NCI-H774 (cell line): ENCODE measurements at regions not wholly inside any gene's neighbourhood (a gene's known extent, or its start where the extent isn't known, plus 50 kb on each side); places are given as distances from the start of the nearest gene placed in this dataset.
"Not testable (repeated sequence)": the region's sequence is repeated elsewhere in the genome, so short reads cannot be mapped to it uniquely, and the experiment has no call there.

Experiments used
- DNase-seq: peaks from one replicate; lab custom pipeline; 2025; lab: John Stamatoyannopoulos, UW

DNA sequence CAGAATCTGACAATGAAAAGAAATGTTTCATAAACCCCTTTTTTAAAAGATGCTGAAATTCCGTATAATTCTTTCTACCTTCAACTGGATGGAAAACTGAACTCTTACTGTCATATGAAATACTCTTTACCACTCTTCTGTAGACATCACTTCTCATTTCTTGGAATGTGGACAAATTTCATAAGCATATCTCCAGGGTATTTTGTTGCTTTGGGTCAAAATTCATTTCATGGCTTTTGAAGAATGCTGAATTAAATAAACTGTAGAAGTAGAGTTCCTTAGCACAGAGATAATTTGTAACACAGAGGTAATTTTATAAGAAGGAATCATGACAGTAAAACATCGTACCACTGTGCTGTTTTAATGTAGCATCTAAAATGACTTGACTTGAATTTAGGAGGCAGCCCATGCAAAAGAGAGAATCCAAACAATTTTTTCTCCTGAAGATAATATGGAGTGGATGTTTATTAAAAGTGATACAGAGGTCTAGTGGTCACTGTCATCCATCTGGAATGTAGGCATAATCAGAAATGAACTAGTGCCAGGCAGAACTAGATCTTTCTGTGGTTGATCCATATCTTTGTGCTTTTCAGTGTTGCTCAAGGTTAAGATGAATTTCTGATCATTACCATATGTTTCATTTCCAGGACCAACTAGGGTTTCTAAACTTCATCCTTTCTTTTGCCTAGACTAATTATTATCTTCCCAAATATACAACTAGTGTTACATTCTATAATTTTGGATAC is 492.0 kb downstream of the KIF20B start:
- DNase-seq = no peak

DNA sequence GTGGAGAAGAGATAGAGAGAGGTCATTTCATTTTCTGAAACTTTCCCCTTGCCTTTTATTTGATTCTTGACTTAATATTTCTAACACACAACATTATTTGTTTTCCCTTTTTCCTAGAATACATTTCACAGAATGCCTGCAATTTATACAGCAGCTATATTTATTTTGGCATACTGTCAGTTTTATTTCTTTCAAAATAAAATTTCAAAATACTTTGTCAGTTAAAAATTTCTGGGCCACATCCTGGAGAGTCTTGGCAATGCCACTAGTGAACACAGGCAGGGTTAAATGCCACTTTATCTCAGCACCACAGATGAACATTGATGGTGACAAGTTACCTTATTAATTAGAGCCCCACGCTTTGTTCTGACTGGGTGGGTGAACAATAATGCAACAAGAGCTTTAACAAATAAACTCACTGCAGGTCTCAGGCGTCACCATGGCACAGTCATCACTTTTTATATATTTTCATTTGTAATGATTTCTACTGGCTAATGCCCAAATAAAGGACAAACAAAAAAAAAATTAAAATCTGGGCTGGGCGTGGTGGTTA is 494.0 kb downstream of the KIF20B start:
- no peak for DNase-seq

DNA sequence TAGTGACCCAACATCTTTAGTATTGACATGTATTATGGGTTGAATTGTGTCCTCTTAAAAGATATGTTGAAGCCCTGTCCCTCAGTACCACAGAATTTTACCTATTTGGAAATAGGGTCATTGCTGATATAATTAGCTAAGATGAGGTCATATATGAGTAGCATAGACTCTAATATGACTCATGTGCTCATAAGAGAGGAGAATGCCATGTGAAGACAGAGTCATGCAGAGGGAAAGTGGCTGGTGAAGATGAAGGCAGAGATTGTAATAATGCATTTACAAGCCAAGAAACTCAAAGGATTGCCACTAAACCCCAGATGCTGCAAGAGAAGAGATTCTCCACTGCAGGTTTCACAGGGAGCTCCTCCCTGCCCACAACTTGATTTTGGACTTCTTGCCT is 496.4 kb downstream of the KIF20B start:
- DNase-seq = no peak

DNA sequence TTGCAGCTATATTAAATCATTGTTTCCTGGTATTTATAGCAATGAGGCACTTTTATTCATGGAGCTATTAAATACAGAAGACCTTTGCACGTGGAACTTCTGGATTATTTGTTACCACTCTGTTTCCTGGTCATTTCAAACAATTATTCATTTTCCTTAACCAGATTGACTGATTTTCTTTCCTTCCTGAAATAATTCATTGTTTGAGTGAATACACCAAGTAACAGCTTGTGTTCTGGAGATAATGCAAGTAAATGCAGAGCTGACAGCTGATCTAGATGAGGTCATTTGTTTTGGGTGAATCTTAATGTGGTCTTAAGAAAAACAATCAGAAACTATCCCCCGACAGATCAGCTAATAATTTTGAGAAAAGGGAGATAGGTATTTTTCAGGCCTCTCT is 497.7 kb downstream of the KIF20B start:
- DNase-seq = no peak

DNA sequence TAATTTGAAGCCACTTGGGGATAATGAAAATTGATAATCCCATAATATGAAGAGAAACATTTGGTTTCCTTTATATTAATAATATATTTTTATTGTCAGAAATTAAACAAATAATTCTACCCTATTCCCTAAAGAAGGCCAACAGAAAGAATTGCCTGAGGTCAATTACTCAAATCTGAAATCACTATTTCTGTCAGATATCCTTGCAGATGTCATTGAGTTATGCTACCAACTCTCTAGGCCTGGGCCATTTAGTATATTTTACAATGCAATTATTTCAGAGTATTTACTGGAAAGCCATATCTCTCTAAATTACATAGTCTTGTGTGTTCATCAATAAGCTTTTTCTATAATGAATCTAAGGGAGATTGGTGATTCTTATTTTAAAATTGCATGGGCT is 498.1 kb downstream of the KIF20B start:
- DNase-seq = no peak

DNA sequence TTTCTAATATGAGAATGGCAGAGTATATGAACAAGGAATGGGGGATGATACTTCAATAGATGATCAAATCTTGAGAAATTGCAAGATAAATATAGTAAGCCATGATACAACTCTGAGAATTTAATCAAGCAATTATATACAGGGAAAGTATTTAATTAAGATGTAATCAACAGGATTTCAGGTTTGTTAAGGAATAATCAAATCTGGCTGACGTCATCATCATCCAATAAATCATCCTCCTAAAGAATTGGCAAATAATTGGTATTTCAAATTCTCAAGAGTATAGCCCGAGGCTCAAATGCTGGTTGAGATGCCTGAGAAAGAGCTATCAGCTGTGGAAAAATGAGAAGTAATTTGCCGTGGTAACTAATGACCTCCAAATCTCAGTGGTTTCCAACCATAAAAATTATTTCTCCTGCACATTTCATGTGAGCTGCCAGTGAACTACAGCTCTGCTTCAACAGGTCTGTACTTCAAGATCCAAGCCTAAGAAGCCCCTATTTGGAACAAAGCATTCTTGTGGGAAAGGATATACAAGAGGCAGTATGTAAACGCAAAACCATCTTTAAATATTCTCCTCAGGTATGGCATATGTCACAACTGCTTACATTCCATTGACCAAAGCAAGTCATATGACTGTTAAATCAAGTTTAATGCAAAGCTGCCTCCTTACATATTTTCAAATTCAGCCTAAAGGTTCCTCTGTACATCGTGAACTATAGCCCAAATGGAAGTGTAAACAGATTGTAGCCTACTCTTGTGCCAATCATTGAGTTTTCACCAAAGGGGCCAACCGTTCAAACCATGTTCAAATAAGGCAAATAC is 503.0 kb downstream of the KIF20B start:
- no peak for DNase-seq

DNA sequence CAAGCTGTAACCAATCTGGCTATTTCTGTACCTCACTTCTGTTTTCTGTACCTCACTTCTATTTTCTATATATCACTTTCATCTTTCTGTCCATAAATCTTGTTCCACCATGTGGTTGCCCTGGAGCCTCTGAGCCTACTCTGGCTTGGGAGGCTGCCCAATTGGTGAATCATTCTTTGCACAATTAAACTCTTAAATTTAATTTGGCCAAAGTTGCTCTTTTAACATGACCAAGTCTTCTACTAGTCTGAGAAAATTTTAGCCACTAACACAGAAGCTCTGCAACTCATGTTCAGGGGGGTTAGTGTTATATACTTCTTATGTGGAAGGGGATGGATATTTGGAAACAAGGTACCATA is 503.5 kb downstream of the KIF20B start:
- DNase-seq = no peak

DNA sequence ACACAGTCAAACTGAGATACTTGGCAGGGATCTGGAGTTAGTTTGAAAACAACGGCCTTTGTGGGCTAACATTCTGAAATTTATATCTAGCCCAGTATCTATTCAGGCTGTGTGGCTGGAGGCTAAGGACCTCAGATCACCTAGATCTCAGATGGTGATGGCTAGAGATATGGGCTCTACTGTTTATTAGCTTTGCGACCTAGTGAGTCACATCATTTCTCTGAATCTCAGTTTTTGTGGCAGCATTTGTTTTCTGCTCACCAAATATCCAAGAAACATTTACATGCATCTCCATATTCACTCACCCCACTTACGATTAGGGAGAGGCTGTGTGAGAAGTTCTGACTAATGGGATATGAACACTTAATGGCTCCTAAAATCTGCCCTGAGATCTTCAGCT is 503.9 kb downstream of the KIF20B start:
- no peak for DNase-seq

DNA sequence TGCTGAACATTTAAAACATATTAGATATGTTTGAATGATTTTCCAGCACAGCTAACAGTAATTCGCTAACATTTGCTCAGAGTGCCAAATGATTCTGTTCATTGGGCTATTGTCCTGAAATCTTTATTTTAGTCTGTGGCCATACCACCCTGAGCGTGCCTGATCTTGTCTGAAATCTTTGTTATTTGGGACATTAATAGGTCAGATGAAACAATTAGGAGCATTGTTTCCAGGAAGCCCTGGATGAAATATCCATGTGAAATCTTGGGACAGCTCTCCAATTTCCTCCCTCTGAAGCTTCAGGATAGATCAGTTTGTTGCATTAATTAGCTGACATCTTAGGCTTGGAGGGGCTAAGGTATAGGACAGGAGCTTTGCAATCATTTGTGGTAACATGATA is 512.0 kb downstream of the KIF20B start:
- no peak for DNase-seq

DNA sequence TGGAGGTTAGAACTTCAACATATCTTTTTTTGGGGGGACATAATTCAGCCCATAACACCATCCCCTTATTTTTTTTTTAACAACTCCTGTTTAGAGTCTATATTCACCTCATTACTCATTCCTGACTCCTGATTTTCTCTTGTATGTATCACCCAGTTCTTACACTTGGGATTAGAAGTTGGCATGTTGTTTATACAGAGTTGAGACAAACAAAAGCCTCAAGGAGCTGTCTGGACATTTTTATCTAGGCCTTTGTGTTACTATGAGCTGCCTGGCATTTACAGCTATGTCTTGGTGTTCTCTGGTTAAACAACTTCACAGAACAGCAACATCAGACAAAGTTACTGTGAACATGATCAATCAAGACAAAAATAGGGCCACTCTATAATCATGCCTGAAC is 517.5 kb downstream of the KIF20B start:
- DNase-seq = no peak

DNA sequence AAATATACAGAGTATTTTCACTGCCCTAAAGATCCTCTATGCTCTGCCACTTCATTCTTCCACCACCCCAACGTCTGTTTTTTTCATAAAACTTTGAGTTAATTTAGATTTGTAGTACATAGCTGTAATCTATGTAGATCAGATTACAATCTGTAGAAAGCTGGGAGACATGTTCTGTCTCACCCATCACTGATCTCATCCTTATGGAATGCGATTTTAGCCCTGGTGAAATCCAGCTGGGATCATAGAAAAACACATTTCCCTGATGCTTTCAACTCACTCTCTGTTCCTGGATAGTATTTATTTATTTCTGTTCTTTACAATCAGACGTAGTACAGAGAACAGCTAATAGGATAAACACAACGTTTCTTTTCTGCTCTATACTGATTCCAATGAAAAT is 521.0 kb downstream of the KIF20B start:
- no peak for DNase-seq

DNA sequence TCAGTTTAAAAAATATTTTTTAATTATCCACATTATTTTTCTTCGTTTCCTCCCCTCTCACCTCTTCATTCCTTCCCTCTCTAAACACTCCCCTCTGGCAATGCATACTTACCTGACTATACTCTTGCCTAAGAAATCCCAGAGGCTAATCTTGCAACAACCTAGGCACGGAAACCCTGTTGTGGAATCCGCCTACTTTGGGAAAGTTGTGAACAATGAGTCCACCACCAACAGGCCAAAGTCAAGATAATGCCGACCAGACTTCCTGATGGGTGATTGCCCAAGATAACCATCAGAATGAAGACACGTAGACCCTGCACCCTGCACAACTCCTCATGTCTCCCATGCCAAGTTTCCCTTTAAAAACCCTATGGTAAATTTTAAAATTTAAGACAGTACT is 521.5 kb downstream of the KIF20B start:
- no peak for DNase-seq

DNA sequence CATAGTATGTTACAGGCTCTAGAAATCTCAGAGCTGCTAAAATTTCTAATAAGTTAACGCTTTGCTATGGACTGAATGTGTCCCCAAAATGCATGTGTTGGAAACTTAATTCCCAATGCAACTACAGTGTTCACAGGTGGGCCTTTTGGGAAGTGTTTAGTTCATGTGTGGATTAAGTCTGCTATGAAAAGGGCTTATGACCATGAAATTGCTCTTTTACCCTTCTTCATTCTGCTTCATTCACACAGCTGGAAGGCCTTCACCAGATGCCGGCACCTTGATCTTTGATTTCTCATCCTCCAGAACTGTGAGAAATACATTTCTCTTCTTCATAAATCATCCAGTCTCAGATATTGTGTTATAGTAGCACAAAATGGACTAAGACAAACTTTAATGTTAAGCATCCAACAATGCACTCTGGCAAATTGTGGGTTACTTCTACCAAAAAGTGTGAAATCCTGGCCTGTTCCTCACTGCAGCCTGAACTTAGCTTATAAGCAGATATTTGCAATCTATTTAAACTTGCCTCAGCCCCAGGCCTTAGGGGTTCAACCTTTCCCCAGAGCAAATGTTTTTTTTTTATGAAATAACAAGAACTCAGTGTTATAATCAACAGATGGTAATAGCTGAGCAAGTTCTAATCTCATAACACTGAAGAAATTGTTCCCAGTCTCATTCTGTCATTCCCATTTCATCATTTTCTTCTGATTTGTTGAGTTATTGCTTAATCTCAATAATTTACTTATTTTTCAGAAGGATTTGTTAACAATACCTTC is 523.6 kb downstream of the KIF20B start:
- DNase-seq = no peak

DNA sequence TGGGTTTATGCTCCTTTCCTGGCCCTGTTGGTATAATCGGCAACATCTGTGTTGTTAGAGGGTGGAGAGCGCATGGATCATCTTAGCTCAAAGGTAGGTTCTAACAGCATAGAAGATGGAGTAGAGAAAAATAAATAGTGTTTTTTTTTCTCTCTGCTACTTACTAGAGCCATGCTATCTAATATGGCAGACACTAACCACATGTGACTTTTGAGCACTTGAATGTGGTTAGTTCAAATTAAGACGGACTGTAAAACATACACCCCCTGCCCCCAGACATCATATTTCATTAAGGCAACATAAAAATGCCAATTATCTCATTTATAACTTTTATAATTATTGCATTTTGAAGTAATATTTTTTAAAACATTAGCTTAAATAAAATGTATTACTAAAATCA is 525.1 kb downstream of the KIF20B start:
- DNase-seq = no peak

DNA sequence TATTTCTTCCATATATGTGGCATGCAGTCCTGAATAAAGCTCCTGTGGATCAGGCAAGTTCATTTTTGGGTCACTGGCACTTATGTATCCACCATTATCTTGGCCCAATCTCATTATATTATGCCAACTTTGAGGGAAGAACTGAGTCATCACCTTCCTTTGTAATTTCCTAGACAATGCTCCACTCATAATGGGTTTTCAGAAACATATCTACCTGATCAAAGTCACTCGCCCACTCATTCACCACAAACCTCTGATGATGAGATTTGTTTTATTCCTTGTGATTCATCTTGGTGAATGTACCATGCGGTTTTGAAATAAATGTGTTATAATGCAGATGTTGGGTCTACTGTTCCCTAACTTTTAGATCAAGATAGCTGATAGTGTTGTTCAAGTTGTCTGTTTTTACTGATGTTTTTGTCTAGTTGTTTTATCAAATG is 525.8 kb downstream of the KIF20B start:
- no peak for DNase-seq

DNA sequence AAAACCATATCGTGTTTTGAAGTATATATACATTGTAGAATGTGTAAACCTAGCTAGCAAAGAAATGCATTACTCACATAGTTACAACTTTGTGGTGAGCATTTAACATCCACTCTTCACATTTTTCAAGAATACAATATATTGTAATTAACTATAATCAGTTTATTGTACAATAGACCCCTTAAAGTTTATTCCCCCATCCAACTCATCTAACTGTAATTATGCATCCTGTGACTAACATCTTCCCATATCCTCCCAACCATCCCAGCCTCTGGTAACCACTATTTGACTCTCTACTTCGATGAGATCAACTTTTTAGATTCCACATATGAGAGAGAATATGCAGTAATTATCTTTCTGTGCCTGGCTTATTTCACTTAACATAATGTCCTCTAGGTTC is 526.4 kb downstream of the KIF20B start:
- DNase-seq = no peak

DNA sequence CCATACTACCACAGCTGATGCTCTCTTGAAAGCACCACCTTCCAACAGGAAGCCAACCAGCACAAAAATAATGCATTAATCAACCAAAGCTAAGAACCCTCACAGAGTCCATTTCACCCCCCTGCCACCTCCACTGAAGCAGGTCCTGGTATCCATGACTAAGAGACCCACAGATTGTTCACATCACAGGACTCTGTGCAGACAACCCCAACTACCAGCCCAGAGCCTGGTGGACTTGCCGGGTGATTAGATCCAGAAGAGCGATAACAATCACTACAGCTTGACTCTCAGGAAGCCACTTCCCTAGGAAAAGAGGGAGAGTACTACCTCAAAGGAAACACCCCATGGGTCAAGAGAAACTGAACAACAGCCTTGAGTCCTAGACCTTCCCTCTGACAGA is 528.1 kb downstream of the KIF20B start:
- no peak for DNase-seq

DNA sequence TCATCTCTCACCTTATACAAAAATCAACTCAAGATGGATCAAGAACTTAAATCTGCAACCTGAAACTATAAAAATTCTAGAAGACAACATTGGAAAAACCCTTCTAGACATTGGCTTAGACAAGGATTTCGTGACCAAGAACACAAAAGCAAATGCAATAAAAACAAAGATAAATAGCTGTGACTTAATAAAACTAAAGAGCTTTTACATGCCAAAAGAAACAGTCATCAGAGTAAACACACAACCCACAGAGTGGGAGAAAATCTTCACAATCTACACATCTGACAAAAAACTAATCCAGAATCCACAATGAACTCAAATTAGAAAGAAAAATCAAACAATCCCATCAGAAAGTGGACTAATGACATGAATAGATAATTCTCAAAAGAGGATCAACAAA is 532.4 kb downstream of the KIF20B start:
- not testable (repeated sequence) for DNase-seq

DNA sequence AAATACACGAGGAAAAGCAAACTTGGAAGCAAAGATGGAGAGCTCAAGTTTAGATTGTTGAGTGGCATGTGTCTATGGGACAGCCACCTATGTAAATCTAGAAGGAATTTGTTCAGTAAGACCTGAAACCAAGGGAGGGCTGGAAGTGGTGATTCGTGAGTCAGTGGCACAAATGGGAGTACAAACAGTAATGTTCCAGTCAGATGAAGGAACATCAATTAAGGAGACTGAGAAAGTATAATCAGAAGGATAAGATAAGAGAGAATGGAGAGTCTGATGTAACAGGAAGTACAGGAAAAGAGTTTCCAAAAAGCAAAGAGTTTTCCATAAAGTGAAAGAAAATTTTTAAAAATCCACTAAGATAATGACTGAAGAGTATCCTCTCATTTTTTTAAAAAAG is 544.2 kb downstream of the KIF20B start:
- DNase-seq = no peak

DNA sequence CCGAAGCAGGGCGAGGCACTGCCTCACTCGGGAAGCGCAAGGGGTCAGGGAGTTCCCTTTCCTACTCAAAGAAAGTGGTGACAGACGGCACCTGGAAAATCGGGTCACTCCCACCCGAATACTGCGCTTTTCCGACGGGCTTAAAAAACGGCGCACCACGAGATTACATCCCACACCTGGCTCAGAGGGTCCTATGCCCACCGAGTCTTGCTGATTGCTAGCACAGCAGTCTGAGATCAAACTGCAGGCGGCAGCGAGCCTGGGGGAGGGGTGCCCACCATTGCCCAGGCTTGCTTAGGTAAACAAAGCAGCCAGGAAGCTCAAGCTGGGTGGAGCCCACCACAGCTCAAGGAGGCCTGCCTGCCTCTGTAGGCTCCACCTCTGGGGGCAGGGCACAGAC is 549.4 kb downstream of the KIF20B start:
- DNase-seq = not testable (repeated sequence)

DNA sequence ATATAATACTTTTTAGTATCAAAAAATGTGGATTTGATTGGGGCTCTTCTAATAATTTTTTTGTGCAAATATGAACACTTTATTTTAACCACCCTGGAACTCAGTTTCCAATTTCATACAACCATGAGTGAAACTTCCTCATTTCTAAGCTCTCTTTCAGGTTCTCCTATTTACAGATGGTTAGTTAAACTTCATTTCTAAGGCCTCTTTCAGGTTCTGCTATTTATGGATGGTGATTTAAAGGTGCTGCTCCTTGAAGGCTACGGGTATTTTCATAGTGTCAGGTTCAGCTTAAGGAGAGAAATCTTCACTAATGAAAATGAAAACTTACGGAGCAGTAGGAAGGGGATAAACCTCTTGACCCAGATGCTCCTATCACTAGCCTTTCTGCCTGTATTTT is 568.3 kb downstream of the KIF20B start:
- no peak for DNase-seq

DNA sequence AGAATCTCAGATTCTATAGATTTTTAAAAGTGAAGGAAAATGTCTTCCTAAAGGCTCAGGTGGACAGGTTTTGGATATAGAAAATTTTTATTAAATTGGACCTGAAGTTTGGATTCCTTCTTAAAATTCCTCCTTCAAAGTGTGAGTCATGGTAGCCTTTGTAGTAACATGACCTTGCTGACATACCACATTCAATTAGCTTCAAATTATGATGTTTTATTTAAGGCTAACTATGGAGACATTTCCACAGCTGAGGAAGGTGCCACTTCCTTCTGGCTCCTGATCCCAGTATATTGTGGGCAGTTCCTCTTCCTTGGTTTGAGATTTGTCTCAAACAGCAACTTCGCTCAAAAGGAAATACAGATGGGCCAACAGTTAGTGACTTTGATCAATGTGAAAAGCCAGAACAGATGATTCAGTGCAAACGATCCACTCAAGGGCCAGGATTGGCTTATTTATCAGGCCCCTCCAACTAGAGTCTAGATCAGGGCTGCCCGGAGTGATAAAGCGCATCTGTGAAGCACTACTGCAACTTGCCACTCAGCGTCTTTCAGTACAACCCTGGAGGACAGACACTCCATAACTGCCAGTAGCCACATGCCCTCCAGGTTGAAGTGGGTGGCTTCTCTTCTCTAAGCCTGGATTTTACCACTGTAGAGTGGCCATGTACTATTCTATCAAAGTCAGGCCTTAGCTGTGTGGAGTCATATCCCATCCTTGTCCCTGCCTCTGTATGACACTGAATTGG is 573.5 kb downstream of the KIF20B start:
- no peak for DNase-seq
